ENCODE measurements at regions not wholly inside any gene's neighbourhood (a gene's known extent, or its start where the extent isn't known, plus 50 kb on each side); places are given as distances from the start of the nearest gene placed in this dataset.
A peak's percentile ranks its signal among the peaks of the same experiment; 100 is the strongest.

DNA sequence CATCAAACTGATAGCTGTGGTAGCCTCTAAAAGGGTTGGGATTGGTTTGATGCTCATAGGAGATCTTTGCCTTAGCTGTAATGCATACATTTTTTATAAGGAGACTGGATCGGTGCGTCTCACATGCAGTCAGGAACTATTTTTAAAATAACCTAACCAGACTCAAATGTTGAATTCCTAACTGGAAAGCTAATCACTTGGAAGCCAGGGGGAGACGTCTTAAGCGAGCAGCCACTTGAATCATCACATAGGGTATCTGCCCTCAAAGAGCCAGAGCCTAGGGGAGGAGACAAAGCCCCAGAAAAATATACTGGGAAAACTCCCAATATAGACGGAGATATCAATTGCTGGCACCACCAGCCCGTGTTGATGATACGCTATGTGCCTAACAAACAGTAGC lies 61.7 kb upstream of the PUM1 start:
- DNase-seq (ENCODE audit: low read depth): peak; percentile 68

DNA sequence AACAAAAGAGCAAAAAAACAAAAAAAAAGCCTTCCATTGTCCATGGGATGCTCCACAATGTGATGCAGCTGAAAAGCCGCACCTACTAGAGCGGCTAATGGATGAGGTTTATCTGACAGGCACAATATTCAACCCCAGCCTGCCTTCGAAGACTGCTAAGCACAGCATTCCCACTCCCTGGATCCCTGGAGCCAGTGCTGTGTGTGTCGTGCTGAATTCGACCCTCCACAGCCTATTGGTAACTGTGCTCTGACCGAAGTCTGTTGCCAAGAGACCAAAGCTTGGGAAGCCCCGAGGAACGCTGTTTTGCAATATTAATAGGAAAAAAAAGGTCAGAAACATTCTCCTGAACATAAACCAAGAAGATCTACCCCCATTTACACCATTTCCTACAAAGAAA lies 57.2 kb upstream of the PUM1 start:
- DNase-seq (ENCODE audit: low read depth): no peak

DNA sequence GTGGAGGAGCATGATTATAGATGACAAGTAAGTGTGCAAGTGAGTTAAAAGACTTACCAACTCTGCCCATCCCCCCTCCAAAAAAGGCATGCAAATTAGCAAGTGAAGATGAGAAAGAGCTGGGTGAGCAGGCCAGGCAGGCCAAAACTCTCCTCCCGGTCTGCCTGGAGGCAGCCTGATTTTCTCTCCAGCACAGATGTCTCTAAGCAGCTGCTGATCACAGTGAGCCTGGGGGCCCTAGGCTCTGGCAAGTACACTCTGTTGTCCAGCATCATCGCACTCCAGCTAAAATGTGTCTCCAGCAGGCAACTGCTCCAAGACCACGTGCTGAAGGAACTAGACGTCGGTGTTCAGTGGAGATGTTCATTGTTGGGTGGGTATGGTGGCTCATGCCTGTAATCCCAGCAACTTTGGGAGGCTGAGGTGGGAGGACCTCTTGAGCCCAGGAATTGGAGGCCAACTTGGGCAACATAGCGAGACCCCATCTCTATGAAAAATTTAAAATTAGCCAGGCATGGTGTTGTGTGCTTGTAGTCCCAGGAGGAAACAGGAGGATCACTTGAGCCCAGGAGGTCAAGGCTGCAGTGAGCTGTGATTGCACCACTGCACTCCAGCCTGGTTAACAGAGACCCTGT lies 56.7 kb upstream of the PUM1 start:
- DNase-seq (ENCODE audit: low read depth): peak; percentile 20

DNA sequence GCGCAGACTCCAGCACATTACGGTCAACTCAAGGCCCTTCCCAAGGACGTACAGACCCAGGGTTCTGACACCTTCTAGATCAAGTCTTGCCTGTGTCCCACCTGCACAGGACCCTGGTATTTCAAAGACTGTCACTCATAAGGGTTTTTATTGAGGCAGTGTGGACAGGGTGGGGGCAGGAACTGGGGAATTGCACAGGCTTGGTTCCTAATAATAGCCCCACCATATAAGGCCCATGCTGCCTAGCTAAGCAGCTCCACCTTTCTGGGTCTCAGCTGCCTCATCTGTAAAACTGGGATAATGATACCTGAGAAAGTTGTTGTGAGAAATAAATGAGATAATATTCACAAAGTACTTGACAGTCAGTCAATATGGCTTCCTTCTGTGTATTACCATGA lies 55.3 kb upstream of the PUM1 start:
- no peak for DNase-seq (ENCODE audit: low read depth)

DNA sequence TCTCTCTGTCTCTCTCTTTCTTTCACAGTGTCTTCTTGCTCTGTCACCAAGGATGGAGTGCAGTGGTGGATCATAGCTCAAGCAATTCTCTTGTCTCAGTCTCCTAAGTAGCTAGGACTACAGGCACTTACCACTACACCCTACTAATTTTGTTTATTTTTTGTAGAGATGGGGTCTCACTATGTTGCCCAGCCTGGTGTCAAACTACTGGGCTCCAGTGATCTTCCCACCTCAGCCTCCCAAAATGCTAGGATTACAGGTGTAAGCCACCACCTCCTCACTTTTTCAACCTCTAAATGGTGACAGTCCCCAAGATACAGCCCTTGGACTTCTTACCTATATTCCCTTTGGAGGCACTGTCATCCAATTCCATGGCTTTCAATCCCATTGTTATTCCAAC lies 50.5 kb upstream of the PUM1 start:
- DNase-seq (ENCODE audit: low read depth): no peak

All from EH (cell line).